Neural progenitor cell (in vitro differentiated cells): ENCODE measurements at regions not wholly inside any gene's neighbourhood (a gene's known extent, or its start where the extent isn't known, plus 50 kb on each side); places are given as distances from the start of the nearest gene placed in this dataset.

ENCODE experiments used
- EZH2 ChIP-seq: fragments of 200-600 bp; sonication (generic); IDR thresholded peaks from 2 replicates; pipeline ENCODE4 v1.6.1; 2017; ENCODE audit warnings: antibody characterized with exemption, mild to moderate bottlenecking, moderate library complexity
- TF ChIP-seq, protein P1 (sequence below): fragments of 200-600 bp; sonication (generic); IDR thresholded peaks from 2 replicates; pipeline ENCODE4 v1.5.1; 2017; ENCODE audit warnings: antibody characterized with exemption, mild to moderate bottlenecking

- TF ChIP-seq EZH2, result no peak
- TF ChIP-seq, protein P1, sequence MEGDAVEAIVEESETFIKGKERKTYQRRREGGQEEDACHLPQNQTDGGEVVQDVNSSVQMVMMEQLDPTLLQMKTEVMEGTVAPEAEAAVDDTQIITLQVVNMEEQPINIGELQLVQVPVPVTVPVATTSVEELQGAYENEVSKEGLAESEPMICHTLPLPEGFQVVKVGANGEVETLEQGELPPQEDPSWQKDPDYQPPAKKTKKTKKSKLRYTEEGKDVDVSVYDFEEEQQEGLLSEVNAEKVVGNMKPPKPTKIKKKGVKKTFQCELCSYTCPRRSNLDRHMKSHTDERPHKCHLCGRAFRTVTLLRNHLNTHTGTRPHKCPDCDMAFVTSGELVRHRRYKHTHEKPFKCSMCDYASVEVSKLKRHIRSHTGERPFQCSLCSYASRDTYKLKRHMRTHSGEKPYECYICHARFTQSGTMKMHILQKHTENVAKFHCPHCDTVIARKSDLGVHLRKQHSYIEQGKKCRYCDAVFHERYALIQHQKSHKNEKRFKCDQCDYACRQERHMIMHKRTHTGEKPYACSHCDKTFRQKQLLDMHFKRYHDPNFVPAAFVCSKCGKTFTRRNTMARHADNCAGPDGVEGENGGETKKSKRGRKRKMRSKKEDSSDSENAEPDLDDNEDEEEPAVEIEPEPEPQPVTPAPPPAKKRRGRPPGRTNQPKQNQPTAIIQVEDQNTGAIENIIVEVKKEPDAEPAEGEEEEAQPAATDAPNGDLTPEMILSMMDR, result no peak
Measured at GRCh38 chr14:44035707-44036106, 471.4 kb downstream of the FSCB start.
